ENCODE measurements at regions not wholly inside any gene's neighbourhood (a gene's known extent, or its start where the extent isn't known, plus 50 kb on each side); places are given as distances from the start of the nearest gene placed in this dataset.
"Not testable (repeated sequence)": the region's sequence is repeated elsewhere in the genome, so short reads cannot be mapped to it uniquely, and the experiment has no call there.

DNA sequence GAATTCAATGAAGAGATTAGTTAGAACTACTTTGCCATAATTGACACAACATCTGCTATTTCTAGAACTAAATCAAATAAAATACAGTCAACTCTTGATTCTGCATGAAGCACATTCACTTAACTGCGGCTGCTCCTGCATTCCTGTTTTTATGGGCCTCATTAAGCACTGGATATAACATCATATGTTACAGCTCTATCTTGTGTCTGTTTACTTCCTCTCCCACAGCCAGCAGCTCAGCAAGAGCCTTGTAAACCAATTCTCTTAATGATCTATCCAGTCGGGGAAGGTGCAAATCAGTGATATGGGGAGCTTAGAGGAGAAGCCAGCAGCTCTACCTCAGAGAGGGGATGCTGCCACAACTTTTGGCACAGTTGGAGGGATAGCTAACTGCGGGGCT lies 329.2 kb downstream of the ARRDC4 start:
- no peaks in the 10 kb centered on the region for H3K36me3 Mint-ChIP-seq (ENCODE audit: insufficient read depth, unreplicated experiment)
- no peaks in the 10 kb centered on the region for H3K4me1 Mint-ChIP-seq (ENCODE audit: insufficient read depth, unreplicated experiment)
- ChIA-PET POLR2A (no interaction called here), CTCF (interaction anchor here (0.6 to 1.5 kb wide), 2 partner anchors 112 to 1963 kb away, joined by 3 read pairs; no protein-coding TSS in a partner anchor)
- H3K4me3 Mint-ChIP-seq (ENCODE audit: unreplicated experiment): no peak overlapping the region
- H3K27me3 Mint-ChIP-seq (ENCODE audit: insufficient read depth, unreplicated experiment): peaks cover 16% of the 10 kb centered on the region
- BruUV-seq (replicated peaks): no TSS peak
- H3K9me3 Mint-ChIP-seq (ENCODE audit: unreplicated experiment): no peaks in the 10 kb centered on the region
- intact Hi-C loops (cut with micrococcal nuclease): loop anchor here (10.0 kb wide), 1 partner anchor 1045 kb away; no protein-coding TSS in a partner anchor
- no peak for DNase-seq (ENCODE audit: unreplicated experiment)
- TF ChIP-seq, protein P1, sequence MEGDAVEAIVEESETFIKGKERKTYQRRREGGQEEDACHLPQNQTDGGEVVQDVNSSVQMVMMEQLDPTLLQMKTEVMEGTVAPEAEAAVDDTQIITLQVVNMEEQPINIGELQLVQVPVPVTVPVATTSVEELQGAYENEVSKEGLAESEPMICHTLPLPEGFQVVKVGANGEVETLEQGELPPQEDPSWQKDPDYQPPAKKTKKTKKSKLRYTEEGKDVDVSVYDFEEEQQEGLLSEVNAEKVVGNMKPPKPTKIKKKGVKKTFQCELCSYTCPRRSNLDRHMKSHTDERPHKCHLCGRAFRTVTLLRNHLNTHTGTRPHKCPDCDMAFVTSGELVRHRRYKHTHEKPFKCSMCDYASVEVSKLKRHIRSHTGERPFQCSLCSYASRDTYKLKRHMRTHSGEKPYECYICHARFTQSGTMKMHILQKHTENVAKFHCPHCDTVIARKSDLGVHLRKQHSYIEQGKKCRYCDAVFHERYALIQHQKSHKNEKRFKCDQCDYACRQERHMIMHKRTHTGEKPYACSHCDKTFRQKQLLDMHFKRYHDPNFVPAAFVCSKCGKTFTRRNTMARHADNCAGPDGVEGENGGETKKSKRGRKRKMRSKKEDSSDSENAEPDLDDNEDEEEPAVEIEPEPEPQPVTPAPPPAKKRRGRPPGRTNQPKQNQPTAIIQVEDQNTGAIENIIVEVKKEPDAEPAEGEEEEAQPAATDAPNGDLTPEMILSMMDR (IDR thresholded peaks at IDR 0.05; ENCODE audit: unreplicated experiment): no peak
- H3K27ac Mint-ChIP-seq (ENCODE audit: low read depth, unreplicated experiment): no peak overlapping the region

DNA sequence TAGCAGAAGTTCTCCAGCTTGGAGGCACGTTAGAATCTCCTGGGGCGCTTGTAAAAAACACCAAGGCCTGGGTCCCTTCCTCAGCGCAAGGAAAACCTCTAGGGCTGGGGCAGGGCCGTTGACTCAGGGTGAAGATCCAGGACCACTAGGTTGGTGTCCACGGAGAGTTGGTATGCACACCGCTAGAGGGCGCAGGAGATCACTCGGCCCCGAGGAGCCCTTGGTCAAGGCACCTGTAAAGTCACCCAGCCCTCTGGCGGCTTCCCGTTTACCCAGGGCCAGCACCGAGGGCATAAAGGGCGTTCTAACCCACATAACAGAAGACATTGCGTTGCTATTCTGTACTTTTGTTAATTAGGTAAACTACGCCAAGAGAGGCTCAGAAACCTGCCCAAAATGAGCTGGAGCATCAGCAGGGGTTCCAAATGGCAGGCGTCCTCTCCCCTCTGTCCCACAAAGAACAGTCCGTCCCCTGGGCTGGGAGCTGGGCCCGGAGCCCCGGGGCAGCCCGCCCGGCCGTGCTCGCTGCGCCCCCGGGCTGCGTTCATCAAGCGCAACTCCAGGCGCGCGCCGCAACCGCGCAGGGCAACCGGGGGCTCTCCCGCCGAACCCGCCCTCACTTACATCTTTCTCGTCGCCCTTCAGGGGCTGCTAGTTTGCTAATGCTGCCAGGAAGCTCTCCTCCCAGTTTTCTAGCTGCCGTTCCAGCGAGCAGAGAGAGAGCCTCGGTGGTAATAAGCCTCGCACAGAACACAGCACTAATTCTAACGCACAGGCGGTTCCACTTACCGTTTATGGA lies 332.1 kb downstream of the ARRDC4 start:
- Mint-ChIP-seq H3K27me3 (ENCODE audit: insufficient read depth, unreplicated experiment) (peaks cover 16% of the 10 kb centered on the region), H3K9me3 (ENCODE audit: unreplicated experiment) (no peaks in the 10 kb centered on the region), H3K4me1 (ENCODE audit: insufficient read depth, unreplicated experiment) (no peaks in the 10 kb centered on the region), H3K27ac (ENCODE audit: low read depth, unreplicated experiment) (no peak overlapping the region), H3K4me3 (ENCODE audit: unreplicated experiment) (no peak overlapping the region), H3K36me3 (ENCODE audit: insufficient read depth, unreplicated experiment) (no peaks in the 10 kb centered on the region)
- BruUV-seq (replicated peaks): no TSS peak
- intact Hi-C loops (cut with micrococcal nuclease): loop anchor here (10.0 kb wide), 1 partner anchor 1048 kb away; no protein-coding TSS in a partner anchor
- peak; percentile 60 for DNase-seq (ENCODE audit: unreplicated experiment)
- ChIA-PET CTCF (interaction anchor here (0.5 to 2.7 kb wide), 30 partner anchors 9 to 1952 kb away, joined by 3 to 16 read pairs (median 4); no protein-coding TSS in a partner anchor), POLR2A (no interaction called here)
- TF ChIP-seq, protein P1 (IDR thresholded peaks at IDR 0.05; ENCODE audit: unreplicated experiment): peak; percentile 78

DNA sequence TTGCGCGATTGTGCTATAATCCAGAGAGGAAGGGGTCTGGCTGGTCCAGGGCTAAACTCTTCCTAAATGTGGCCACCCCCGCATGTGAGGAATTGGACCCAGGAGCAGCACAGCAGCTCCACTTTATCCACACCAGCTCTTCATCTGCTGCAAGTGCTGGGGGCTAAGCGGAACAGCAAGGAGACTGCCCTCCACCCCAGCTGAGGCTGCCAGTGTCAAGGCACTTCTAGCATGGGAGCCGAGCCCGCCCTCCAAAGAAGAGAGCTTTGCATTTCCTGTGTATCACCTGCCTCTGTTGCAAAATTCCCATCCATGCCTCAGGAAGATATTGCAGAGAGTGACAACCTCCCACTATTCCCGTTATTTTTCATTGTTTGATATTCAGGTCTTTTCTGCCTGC lies 333.6 kb downstream of the ARRDC4 start:
- Mint-ChIP-seq H3K27ac (ENCODE audit: low read depth, unreplicated experiment) (no peak overlapping the region), H3K4me1 (ENCODE audit: insufficient read depth, unreplicated experiment) (no peaks in the 10 kb centered on the region), H3K27me3 (ENCODE audit: insufficient read depth, unreplicated experiment) (peaks cover 16% of the 10 kb centered on the region), H3K36me3 (ENCODE audit: insufficient read depth, unreplicated experiment) (no peaks in the 10 kb centered on the region), H3K9me3 (ENCODE audit: unreplicated experiment) (no peaks in the 10 kb centered on the region), H3K4me3 (ENCODE audit: unreplicated experiment) (no peak overlapping the region)
- ChIA-PET POLR2A (no interaction called here), CTCF (interaction anchor here (0.5 to 1.5 kb wide), 9 partner anchors 10 to 1388 kb away, joined by 3 to 9 read pairs (median 3); no protein-coding TSS in a partner anchor)
- no TSS peak for BruUV-seq (replicated peaks)
- TF ChIP-seq, protein P1 (IDR thresholded peaks at IDR 0.05; ENCODE audit: unreplicated experiment): no peak
- DNase-seq (ENCODE audit: unreplicated experiment): no peak
- intact Hi-C loops (cut with micrococcal nuclease): loop anchor here (2.0 to 10.0 kb wide), 2 partner anchors 385 to 1049 kb away; no protein-coding TSS in a partner anchor

DNA sequence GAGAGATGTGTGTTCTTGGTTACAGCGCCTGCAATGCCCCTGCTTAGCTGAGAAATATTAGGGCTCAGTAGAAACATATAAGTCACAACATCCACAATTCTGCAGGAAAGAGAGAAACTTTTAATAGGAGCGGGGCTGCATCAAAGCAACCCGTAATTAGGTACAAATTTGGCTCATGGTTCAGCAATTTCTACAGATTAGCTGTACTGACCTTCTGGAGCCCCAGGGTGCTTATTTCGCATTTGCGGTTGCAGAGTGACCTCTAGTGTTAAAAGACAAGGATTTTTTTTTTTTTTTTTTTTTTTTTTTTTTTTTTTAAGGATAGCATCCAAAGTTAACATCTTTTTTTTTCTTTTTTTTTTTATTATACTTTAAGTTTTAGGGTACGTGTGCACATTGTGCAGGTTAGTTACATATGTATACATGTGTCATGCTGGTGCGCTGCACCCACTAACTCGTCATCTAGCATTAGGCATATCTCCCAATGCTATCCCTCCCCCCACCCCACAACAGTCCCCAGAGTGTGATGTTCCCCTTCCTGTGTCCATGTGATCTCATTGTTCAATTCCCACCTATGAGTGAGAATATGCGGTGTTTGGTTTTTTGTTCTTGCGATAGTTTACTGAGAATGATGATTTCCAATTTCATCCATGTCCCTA lies 334.7 kb downstream of the ARRDC4 start:
- H3K4me1 Mint-ChIP-seq (ENCODE audit: insufficient read depth, unreplicated experiment); H3K27ac Mint-ChIP-seq (ENCODE audit: low read depth, unreplicated experiment); BruUV-seq (replicated peaks); H3K36me3 Mint-ChIP-seq (ENCODE audit: insufficient read depth, unreplicated experiment); POLR2A ChIA-PET; H3K4me3 Mint-ChIP-seq (ENCODE audit: unreplicated experiment); H3K9me3 Mint-ChIP-seq (ENCODE audit: unreplicated experiment): not testable (repeated sequence)
- intact Hi-C loops (cut with micrococcal nuclease): loop anchor here (1.0 to 10.0 kb wide), 4 partner anchors 117 to 1050 kb away; no protein-coding TSS in a partner anchor
- TF ChIP-seq, protein P1 (IDR thresholded peaks at IDR 0.05; ENCODE audit: unreplicated experiment): peak; percentile 44
- peak; percentile 66 for DNase-seq (ENCODE audit: unreplicated experiment)
- peaks cover 20% of the 10 kb centered on the region for H3K27me3 Mint-ChIP-seq (ENCODE audit: insufficient read depth, unreplicated experiment)
- CTCF ChIA-PET: interaction anchor here (0.6 to 2.6 kb wide), 12 partner anchors 9 to 1546 kb away, joined by 3 to 14 read pairs (median 4); no protein-coding TSS in a partner anchor
